GM12872 (cell line): ENCODE measurements at regions not wholly inside any gene's neighbourhood (a gene's known extent, or its start where the extent isn't known, plus 50 kb on each side); places are given as distances from the start of the nearest gene placed in this dataset.

ENCODE experiments used
- TF ChIP-seq, protein P1 (sequence below): IDR thresholded peaks from 3 replicates; pipeline ENCODE4 v1.5.1; 2011; ENCODE audit warnings: low read depth, mild to moderate bottlenecking, low read length, moderate library complexity; ENCODE audit not compliant: insufficient read depth

DNA sequence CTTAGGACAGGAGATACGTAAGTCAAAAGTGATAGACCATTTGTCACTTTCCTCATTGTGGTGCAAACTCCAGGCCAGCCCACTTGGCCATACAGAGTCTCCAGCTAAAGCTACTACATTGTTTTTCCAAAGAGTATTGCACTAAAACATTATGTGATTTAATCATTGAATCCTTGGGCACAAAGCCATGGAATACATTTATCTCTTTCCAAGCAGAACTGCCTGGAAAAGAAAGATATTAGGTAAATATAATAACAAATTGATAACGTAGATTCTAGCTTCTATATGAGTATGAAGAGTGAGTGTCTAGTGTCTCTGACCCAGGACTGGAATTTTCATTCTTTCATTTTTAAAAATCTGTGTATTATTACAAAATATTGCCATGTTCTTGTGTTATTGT lies 863.7 kb upstream of the SEMA6D start:
- TF ChIP-seq, protein P1, sequence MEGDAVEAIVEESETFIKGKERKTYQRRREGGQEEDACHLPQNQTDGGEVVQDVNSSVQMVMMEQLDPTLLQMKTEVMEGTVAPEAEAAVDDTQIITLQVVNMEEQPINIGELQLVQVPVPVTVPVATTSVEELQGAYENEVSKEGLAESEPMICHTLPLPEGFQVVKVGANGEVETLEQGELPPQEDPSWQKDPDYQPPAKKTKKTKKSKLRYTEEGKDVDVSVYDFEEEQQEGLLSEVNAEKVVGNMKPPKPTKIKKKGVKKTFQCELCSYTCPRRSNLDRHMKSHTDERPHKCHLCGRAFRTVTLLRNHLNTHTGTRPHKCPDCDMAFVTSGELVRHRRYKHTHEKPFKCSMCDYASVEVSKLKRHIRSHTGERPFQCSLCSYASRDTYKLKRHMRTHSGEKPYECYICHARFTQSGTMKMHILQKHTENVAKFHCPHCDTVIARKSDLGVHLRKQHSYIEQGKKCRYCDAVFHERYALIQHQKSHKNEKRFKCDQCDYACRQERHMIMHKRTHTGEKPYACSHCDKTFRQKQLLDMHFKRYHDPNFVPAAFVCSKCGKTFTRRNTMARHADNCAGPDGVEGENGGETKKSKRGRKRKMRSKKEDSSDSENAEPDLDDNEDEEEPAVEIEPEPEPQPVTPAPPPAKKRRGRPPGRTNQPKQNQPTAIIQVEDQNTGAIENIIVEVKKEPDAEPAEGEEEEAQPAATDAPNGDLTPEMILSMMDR = no peak

- TF ChIP-seq, protein P1 = no peak
Measured at GRCh38 chr15:46854564-46854963, 862.7 kb upstream of the SEMA6D start.

GRCh38 chr15:46855388-46855787 lies 861.9 kb upstream of the SEMA6D start:
- TF ChIP-seq, protein P1 = no peak

DNA sequence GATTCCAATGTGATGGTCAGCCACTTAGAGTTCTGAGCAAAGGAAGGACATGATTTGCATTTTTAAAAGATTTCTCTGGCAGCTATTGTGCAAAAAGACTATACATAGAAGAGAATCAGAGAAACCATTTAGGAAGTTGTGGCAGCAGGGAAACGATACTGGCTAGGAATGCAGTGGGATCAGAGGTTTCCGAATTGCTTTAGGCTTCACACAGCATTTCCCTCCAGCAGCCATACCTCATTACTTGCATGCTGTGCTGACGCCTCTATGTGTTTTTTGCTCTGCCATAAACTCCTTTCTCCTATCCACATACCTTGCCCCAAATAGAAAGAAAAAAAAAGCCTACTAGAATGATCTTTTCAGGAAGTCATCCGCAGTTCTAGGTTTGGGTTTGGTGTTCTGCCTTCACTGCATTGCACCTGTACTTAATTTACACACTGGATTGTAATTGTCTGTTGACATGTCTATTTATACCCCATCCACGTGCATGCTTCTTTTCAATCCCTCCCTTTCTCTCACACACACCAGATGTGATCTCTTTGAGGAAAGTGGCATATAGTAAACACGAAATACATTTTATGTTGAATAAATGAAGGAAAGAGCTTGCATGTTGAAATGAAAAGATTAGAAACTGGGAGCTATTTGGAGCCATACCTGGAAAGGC lies 860.3 kb upstream of the SEMA6D start:
- TF ChIP-seq, protein P1 = no peak

DNA sequence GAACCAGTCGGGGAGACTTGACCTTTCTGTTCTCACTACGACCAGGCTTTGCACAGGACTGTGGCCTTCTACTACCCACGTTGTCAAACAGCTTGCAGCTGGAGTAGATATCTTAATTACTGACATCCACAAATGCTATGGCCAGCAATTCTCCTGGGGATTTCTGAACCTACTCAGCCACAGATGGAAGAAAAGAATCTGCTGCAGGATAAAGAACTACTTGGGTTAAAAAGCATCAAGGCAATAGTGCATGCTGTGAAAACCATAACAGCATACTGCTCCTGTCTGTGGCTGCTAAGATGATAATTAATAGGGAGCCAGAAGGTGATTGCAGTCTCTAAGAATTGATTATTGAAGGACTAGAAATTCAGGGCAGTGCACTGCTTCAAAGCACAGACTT lies 859.2 kb upstream of the SEMA6D start:
- TF ChIP-seq, protein P1 = no peak

GRCh38 chr15:46861796-46862195 lies 855.5 kb upstream of the SEMA6D start:
- TF ChIP-seq, protein P1 = no peak

GRCh38 chr15:46865155-46865554 lies 852.1 kb upstream of the SEMA6D start:
- TF ChIP-seq, protein P1 = no peak
